K562 (cell line): ENCODE measurements at regions not wholly inside any gene's neighbourhood (a gene's known extent, or its start where the extent isn't known, plus 50 kb on each side); places are given as distances from the start of the nearest gene placed in this dataset.

Source experiments
- CBX1 ChIP-seq: sonication (generic); IDR thresholded peaks from 2 replicates; pipeline ENCODE4 v1.6.1; 2016; ENCODE audit warnings: antibody characterized with exemption, low read depth, mild to moderate bottlenecking
- STAT5B ChIP-seq: fragments of 250-450 bp; sonication (Bioruptor Pico); IDR thresholded peaks from 2 replicates; pipeline ENCODE4 v1.8.0; 2021; ENCODE audit warnings: mild to moderate bottlenecking, inconsistent platforms
- TAF9B ChIP-seq: fragments of 450-650 bp; IDR thresholded peaks from 2 replicates; pipeline ENCODE4 v1.6.1; 2018; ENCODE audit warnings: mild to moderate bottlenecking; ENCODE audit not compliant: partially characterized antibody
- TRIM24 ChIP-seq, 2 experiments: fragments of 450-650 bp; IDR thresholded peaks; 2 replicates each; pipeline ENCODE4 v1.6.1; 2016
- ZNF175 ChIP-seq: fragments of 200-800 bp; sonication (Bioruptor generic); IDR thresholded peaks from 2 replicates; pipeline ENCODE4 v1.6.1; 2016; ENCODE audit warnings: low read depth, mild to moderate bottlenecking, missing genetic modification characterization, missing compliant biosample characterization
- ZNF778 ChIP-seq: fragments of 450-650 bp; formaldehyde crosslinking; IDR thresholded peaks from 2 replicates; pipeline ENCODE4 v1.4.0; 2020; ENCODE audit warnings: mild to moderate bottlenecking, moderate library complexity
- TF ChIP-seq, protein P1 (sequence below), 2 experiments: fragments of 450-650 bp; formaldehyde crosslinking in 1 of 2; IDR thresholded peaks; 2 replicates each; pipeline versions ENCODE4 v1.4.0 to v1.6.1; 2014 to 2020; ENCODE audit warnings: mild to moderate bottlenecking in 2 of 2, borderline replicate concordance in 1 of 2, low read depth in 1 of 2

DNA sequence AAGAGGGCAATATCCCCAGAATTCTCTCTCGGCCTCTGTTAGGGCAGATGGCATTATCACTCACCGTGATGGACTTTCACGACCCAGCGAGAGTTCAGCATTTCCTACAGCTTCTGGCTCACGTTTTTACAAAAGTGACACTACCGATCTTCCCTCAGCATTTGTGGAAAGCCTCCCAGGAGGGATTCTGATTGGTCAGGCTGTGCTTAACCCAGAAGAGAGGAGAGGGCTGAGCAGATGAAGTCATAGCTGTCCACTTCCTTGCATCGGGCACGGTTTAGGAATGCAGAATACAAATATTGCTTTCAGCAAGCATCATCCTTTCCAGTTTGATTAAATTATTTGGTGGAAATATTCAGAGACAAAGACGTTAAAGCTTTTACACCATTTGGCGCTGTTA, 277.4 kb upstream of the MSX2 start (continued):
- TF ChIP-seq, protein P1, sequence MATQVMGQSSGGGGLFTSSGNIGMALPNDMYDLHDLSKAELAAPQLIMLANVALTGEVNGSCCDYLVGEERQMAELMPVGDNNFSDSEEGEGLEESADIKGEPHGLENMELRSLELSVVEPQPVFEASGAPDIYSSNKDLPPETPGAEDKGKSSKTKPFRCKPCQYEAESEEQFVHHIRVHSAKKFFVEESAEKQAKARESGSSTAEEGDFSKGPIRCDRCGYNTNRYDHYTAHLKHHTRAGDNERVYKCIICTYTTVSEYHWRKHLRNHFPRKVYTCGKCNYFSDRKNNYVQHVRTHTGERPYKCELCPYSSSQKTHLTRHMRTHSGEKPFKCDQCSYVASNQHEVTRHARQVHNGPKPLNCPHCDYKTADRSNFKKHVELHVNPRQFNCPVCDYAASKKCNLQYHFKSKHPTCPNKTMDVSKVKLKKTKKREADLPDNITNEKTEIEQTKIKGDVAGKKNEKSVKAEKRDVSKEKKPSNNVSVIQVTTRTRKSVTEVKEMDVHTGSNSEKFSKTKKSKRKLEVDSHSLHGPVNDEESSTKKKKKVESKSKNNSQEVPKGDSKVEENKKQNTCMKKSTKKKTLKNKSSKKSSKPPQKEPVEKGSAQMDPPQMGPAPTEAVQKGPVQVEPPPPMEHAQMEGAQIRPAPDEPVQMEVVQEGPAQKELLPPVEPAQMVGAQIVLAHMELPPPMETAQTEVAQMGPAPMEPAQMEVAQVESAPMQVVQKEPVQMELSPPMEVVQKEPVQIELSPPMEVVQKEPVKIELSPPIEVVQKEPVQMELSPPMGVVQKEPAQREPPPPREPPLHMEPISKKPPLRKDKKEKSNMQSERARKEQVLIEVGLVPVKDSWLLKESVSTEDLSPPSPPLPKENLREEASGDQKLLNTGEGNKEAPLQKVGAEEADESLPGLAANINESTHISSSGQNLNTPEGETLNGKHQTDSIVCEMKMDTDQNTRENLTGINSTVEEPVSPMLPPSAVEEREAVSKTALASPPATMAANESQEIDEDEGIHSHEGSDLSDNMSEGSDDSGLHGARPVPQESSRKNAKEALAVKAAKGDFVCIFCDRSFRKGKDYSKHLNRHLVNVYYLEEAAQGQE (IDR thresholded peaks at IDR 0.05; ENCODE audit: borderline replicate concordance), result no peak
- TF ChIP-seq, protein P1 (CRISPR knock-in tag; IDR thresholded peaks at IDR 0.05; ENCODE audit: low read depth), result no peak
- TF ChIP-seq CBX1 (no peak), ZNF175 (CRISPR knock-in tag) (no peak), STAT5B (CRISPR knock-in tag) (no peak), TRIM24 (IDR thresholded peaks at IDR 0.05) (no peak), TAF9B (no peak), ZNF778 (CRISPR knock-in tag) (no peak)
